H9 (cell line): ENCODE measurements at regions not wholly inside any gene's neighbourhood (a gene's known extent, or its start where the extent isn't known, plus 50 kb on each side); places are given as distances from the start of the nearest gene placed in this dataset.

Experiments used
- DNase-seq: peaks from one replicate; pipeline ENCODE4 v3.0.0-alpha.2; 2017
- H2AFZ ChIP-seq: one replicate; pipeline ENCODE4 v1.6.1; 2013; ENCODE audit warnings: mild to moderate bottlenecking, low read length, control low read depth, moderate library complexity
- H2AK5ac ChIP-seq: 2 replicates; pipeline ENCODE4 v1.6.1; 2013; ENCODE audit warnings: low read length, control low read depth, mixed read lengths; ENCODE audit not compliant: insufficient read length
- H2BK120ac ChIP-seq: one replicate; pipeline ENCODE4 v1.6.1; 2013; ENCODE audit warnings: low read depth, mild to moderate bottlenecking, low read length, control low read depth, inconsistent platforms; ENCODE audit not compliant: poor library complexity, severe bottlenecking
- H2BK12ac ChIP-seq: 2 replicates; pipeline ENCODE4 v1.6.1; 2013; ENCODE audit warnings: low read length, control low read depth, mixed read lengths, low read depth; ENCODE audit not compliant: insufficient read length
- H2BK15ac ChIP-seq: 2 replicates; pipeline ENCODE4 v1.6.1; 2013; ENCODE audit warnings: low read depth, low read length, control low read depth
- H2BK20ac ChIP-seq: one replicate; pipeline ENCODE4 v1.6.1; 2013; ENCODE audit warnings: low read depth, mild to moderate bottlenecking, low read length, control low read depth, inconsistent platforms; ENCODE audit not compliant: poor library complexity, severe bottlenecking
- H2BK5ac ChIP-seq: 2 replicates; pipeline ENCODE4 v1.6.1; 2013; ENCODE audit warnings: low read length, control low read depth, mixed read lengths; ENCODE audit not compliant: insufficient read length
- H3K14ac ChIP-seq: 2 replicates; pipeline ENCODE4 v1.6.1; 2013; ENCODE audit warnings: low read length, control low read depth; ENCODE audit not compliant: insufficient read depth
- H3K18ac ChIP-seq: 2 replicates; pipeline ENCODE4 v1.6.1; 2013; ENCODE audit warnings: low read depth, mild to moderate bottlenecking, mixed read lengths, low read length, control low read depth; ENCODE audit not compliant: insufficient read length
- H3K23ac ChIP-seq: 2 replicates; pipeline ENCODE4 v1.6.1; 2013; ENCODE audit warnings: low read length, control low read depth, mixed read lengths, low read depth; ENCODE audit not compliant: insufficient read length
- H3K23me2 ChIP-seq: 2 replicates; pipeline ENCODE4 v1.6.1; 2013; ENCODE audit warnings: low read depth, mild to moderate bottlenecking, mixed read lengths, low read length, control low read depth; ENCODE audit not compliant: insufficient read length, poor library complexity, severe bottlenecking
- H3K27ac ChIP-seq: 2 replicates; pipeline ENCODE4 v1.5.1; 2013; ENCODE audit warnings: low read length, control low read depth, mixed read lengths, low read depth; ENCODE audit not compliant: insufficient read length
- H3K27me3 ChIP-seq: 2 replicates; pipeline ENCODE4 v1.6.1; 2013; ENCODE audit warnings: low read length, control low read depth, inconsistent platforms; ENCODE audit not compliant: insufficient read depth
- H3K4ac ChIP-seq: 2 replicates; pipeline ENCODE4 v1.6.1; 2013; ENCODE audit warnings: low read depth, mild to moderate bottlenecking, control low read depth, inconsistent platforms, low read length, moderate library complexity
- H3K4me1 ChIP-seq: 2 replicates; pipeline ENCODE4 v1.6.1; 2013; ENCODE audit warnings: low read length, control low read depth, inconsistent platforms; ENCODE audit not compliant: insufficient read depth
- H3K4me2 ChIP-seq: 2 replicates; pipeline ENCODE4 v1.6.1; 2013; ENCODE audit warnings: low read length, control low read depth, mixed read lengths; ENCODE audit not compliant: insufficient read length, insufficient read depth
- H3K56ac ChIP-seq: 2 replicates; pipeline ENCODE4 v1.6.1; 2013; ENCODE audit warnings: low read depth, mild to moderate bottlenecking, mixed read lengths, low read length, control low read depth; ENCODE audit not compliant: insufficient read length
- H3K79me1 ChIP-seq: 2 replicates; pipeline ENCODE4 v1.6.1; 2013; ENCODE audit warnings: low read depth, mild to moderate bottlenecking, moderate library complexity, low read length, control low read depth, inconsistent platforms; ENCODE audit not compliant: insufficient read depth, poor library complexity, severe bottlenecking
- H3K79me2 ChIP-seq: 2 replicates; pipeline ENCODE4 v1.6.1; 2013; ENCODE audit warnings: low read length, control low read depth, inconsistent platforms; ENCODE audit not compliant: insufficient read depth
- H3K9ac ChIP-seq: 2 replicates; pipeline ENCODE4 v1.6.1; 2013; ENCODE audit warnings: low read length, control low read depth, mixed read lengths; ENCODE audit not compliant: insufficient read length; ENCODE audit errors: extremely low read depth
- H3K9me3 ChIP-seq: one replicate; pipeline ENCODE4 v1.6.1; 2013; ENCODE audit warnings: low read depth, low read length, inconsistent platforms; ENCODE audit not compliant: control insufficient read depth
- H3T11ph ChIP-seq: one replicate; pipeline ENCODE4 v1.6.1; 2013; ENCODE audit warnings: mild to moderate bottlenecking, low read length, control low read depth, inconsistent platforms
- H4K20me1 ChIP-seq: one replicate; pipeline ENCODE4 v1.6.1; 2013; ENCODE audit not compliant: control insufficient read depth, insufficient read length, insufficient read depth
- H4K5ac ChIP-seq: 2 replicates; pipeline ENCODE4 v1.6.1; 2013; ENCODE audit warnings: low read depth, mild to moderate bottlenecking, mixed read lengths, low read length, control low read depth; ENCODE audit not compliant: insufficient read length
- H4K8ac ChIP-seq: replicated peaks from 2 replicates; pipeline ENCODE4 v1.6.1; 2013; ENCODE audit warnings: low read length, control low read depth, mixed read lengths, low read depth; ENCODE audit not compliant: insufficient read length
- H4K91ac ChIP-seq: 2 replicates; pipeline ENCODE4 v1.6.1; 2013; ENCODE audit warnings: low read depth, mild to moderate bottlenecking, moderate library complexity, mixed read lengths, low read length, control low read depth; ENCODE audit not compliant: insufficient read length
- H3K27ac Mint-ChIP-seq, 3 experiments: 2 replicates in 2 of 3; 3 replicates in 1 of 3; pipeline ENCODE4 v1.8.0; 2020 to 2021; ENCODE audit warnings: mixed read lengths in 3 of 3, mild to moderate bottlenecking in 1 of 3, moderate library complexity in 1 of 3
- H3K27me3 Mint-ChIP-seq: 2 replicates; pipeline ENCODE4 v1.8.0; 2021; ENCODE audit warnings: low read depth, mild to moderate bottlenecking, moderate library complexity, mixed read lengths
- H3K36me3 Mint-ChIP-seq, 3 experiments: 2 replicates in 2 of 3; 3 replicates in 1 of 3; pipeline ENCODE4 v1.8.0; 2020 to 2021; ENCODE audit warnings: low read depth in 3 of 3, mixed read lengths in 3 of 3; ENCODE audit not compliant: insufficient read depth in 1 of 3
- H3K4me1 Mint-ChIP-seq, 2 experiments: 2 replicates each; pipeline ENCODE4 v1.8.0; 2020; ENCODE audit warnings: mixed read lengths in 2 of 2
- H3K4me3 Mint-ChIP-seq, 2 experiments: 2 replicates in 1 of 2; 3 replicates in 1 of 2; pipeline ENCODE4 v1.8.0; 2020 to 2021; ENCODE audit warnings: mild to moderate bottlenecking in 2 of 2, mixed read lengths in 2 of 2, moderate library complexity in 1 of 2
- H3K9me3 Mint-ChIP-seq, 2 experiments: 2 replicates in 1 of 2; 3 replicates in 1 of 2; pipeline ENCODE4 v1.8.0; 2020; ENCODE audit warnings: mild to moderate bottlenecking in 2 of 2, mixed read lengths in 2 of 2, moderate library complexity in 1 of 2
- CTCF ChIP-seq: fragments of 200-600 bp; sonication (generic); conservative IDR thresholded peaks from 3 replicates; pipeline ENCODE4 v1.8.0; 2021; ENCODE audit warnings: antibody characterized with exemption, mild to moderate bottlenecking
- WGBS: extraction: QIAGEN DNeasy Blood & Tissue Kit; methylation state at CpG from one replicate; pipeline ENCODE4 v1.1.7; 2013; ENCODE audit warnings: missing lambda C conversion rate, low lambda C conversion rate, mixed read lengths; ENCODE audit not compliant: insufficient read length; ENCODE audit errors: extremely low coverage; 5-methylcytosine and 5-hydroxymethylcytosine counted together

GRCh38 chr13:55410398-55411330 is 1730.1 kb upstream of the PRR20A start:
- no peak overlapping the region for H3K4ac ChIP-seq
- no peaks in the 10 kb centered on the region for H3K23me2 ChIP-seq
- WGBS, result no CpG with 5 or more reads among the region's 8 CpGs
- no peak overlapping the region for H4K8ac ChIP-seq
- DNase-seq, result peak; percentile 30
- H2BK15ac ChIP-seq, result no peak overlapping the region
- H3K79me1 ChIP-seq, result no peaks in the 10 kb centered on the region
- H4K20me1 ChIP-seq, result no peaks in the 10 kb centered on the region
- H3K27me3 Mint-ChIP-seq, result no peaks in the 10 kb centered on the region
- no peak overlapping the region for H2BK5ac ChIP-seq
- H2BK20ac ChIP-seq, result no peak overlapping the region
- H3K9me3 Mint-ChIP-seq, result no peaks in the 10 kb centered on the region
- H2AFZ ChIP-seq, result no peak overlapping the region
- H3K56ac ChIP-seq, result no peak overlapping the region
- no peaks in the 10 kb centered on the region for H3K27me3 ChIP-seq
- no peaks in the 10 kb centered on the region for H3K36me3 Mint-ChIP-seq
- H3K9me3 ChIP-seq, result no peaks in the 10 kb centered on the region
- H2BK120ac ChIP-seq, result no peak overlapping the region
- peaks cover 2% of the 10 kb centered on the region; the same call in 1 of the 2 replicates for H3K4me1 ChIP-seq
- peaks cover 29 to 31% of the 10 kb centered on the region in 2 experiments for H3K4me1 Mint-ChIP-seq
- no peaks in the 10 kb centered on the region for H3K79me2 ChIP-seq
- H3K4me3 Mint-ChIP-seq, result no peak overlapping the region
- TF ChIP-seq CTCF, result no peak
- no peak overlapping the region for H3K9ac ChIP-seq
- H4K91ac ChIP-seq, result no peak overlapping the region
- H3K23ac ChIP-seq, result no peak overlapping the region
- peak overlapping the region in 2 of 3 experiments; percentile 20 to 72; a peak in 2 of 7 replicates for H3K27ac Mint-ChIP-seq
- H2AK5ac ChIP-seq, result no peak overlapping the region
- no peak overlapping the region for H3K4me2 ChIP-seq
- H3T11ph ChIP-seq, result no peak overlapping the region
- H2BK12ac ChIP-seq, result no peak overlapping the region
- no peak overlapping the region for H3K27ac ChIP-seq
- no peak overlapping the region for H4K5ac ChIP-seq
- no peak overlapping the region; the same call in 1 of the 2 replicates for H3K14ac ChIP-seq
- H3K18ac ChIP-seq, result no peak overlapping the region
